CD4-positive, alpha-beta T cell treated with Interleukin-6 at 100 ng/mL for 8 hours (primary cell): ENCODE measurements at regions not wholly inside any gene's neighbourhood (a gene's known extent, or its start where the extent isn't known, plus 50 kb on each side); places are given as distances from the start of the nearest gene placed in this dataset.
A peak's percentile ranks its signal among the peaks of the same experiment; 100 is the strongest.
"Not testable (repeated sequence)": the region's sequence is repeated elsewhere in the genome, so short reads cannot be mapped to it uniquely, and the experiment has no call there.

Source experiments
- DNase-seq: peaks from one replicate; pipeline ENCODE4 v3.0.0-alpha.2; 2020; ENCODE audit warnings: mixed read lengths, low spot score

GRCh38 chr1:117707371-117707770 lies 101.5 kb downstream of the TENT5C start:
- DNase-seq = no peak

- DNase-seq = no peak
Observed at GRCh38 chr1:117708323-117709248, 102.7 kb downstream of the TENT5C start.

GRCh38 chr1:117709249-117709691 lies 103.4 kb downstream of the TENT5C start:
- DNase-seq = no peak

- no peak for DNase-seq
Observed at GRCh38 chr1:117710710-117711109, 104.9 kb downstream of the TENT5C start.

GRCh38 chr1:117712621-117713020 lies 106.8 kb downstream of the TENT5C start:
- DNase-seq = no peak

- DNase-seq = no peak
Observed at GRCh38 chr1:117714546-117714945, 108.7 kb downstream of the TENT5C start.

GRCh38 chr1:117716030-117716429 lies 110.2 kb downstream of the TENT5C start:
- not testable (repeated sequence) for DNase-seq

- DNase-seq = not testable (repeated sequence)
Observed at GRCh38 chr1:117717980-117718379, 112.1 kb downstream of the TENT5C start.

GRCh38 chr1:117718596-117718995 lies 112.7 kb downstream of the TENT5C start:
- DNase-seq = not testable (repeated sequence)

- no peak for DNase-seq
Observed at GRCh38 chr1:117719004-117719403, 113.2 kb downstream of the TENT5C start.

GRCh38 chr1:117732065-117732797 lies 126.4 kb downstream of the TENT5C start:
- DNase-seq = no peak

GRCh38 chr1:117732956-117733355 lies 127.1 kb downstream of the TENT5C start:
- no peak for DNase-seq

GRCh38 chr1:117734403-117734802 lies 128.6 kb downstream of the TENT5C start:
- DNase-seq = no peak

GRCh38 chr1:117735045-117735992 lies 129.5 kb downstream of the TENT5C start:
- peak; percentile 52 for DNase-seq

GRCh38 chr1:117739504-117739903 lies 133.7 kb downstream of the TENT5C start:
- no peak for DNase-seq

GRCh38 chr1:117740496-117740895 lies 134.6 kb downstream of the TENT5C start:
- DNase-seq = no peak

- not testable (repeated sequence) for DNase-seq
Observed at GRCh38 chr1:117746565-117746964, 140.7 kb downstream of the TENT5C start.

- DNase-seq = no peak
Observed at GRCh38 chr1:117747605-117748004, 141.8 kb downstream of the TENT5C start.

GRCh38 chr1:117751321-117751720 lies 145.5 kb downstream of the TENT5C start:
- DNase-seq = no peak

GRCh38 chr1:117752661-117753060 lies 146.8 kb downstream of the TENT5C start:
- DNase-seq = no peak

- no peak for DNase-seq
Observed at GRCh38 chr1:117753232-117753631, 147.4 kb downstream of the TENT5C start.

GRCh38 chr1:117753652-117754051 lies 147.8 kb downstream of the TENT5C start:
- DNase-seq = no peak
